ENCODE measurements at regions not wholly inside any gene's neighbourhood (a gene's known extent, or its start where the extent isn't known, plus 50 kb on each side); places are given as distances from the start of the nearest gene placed in this dataset.

DNA sequence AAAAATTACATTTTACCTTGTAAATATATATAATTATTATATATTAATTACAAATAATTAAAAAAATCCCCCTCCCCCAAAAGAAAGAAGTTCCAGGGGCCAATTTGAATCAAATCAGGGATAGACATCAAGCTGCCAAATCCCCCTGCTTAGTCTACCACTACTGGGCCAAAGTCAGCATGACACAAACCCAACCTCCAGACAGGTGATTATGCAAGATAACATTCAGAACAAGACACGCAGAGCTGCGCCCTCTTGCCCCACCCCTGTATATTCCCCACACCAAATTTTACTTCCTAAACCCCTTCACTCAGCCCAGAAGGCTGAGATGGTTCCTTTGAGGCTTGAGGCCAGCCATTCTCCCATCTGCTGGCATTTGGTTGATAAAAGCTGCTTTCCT is 2059.1 kb upstream of the CDH6 start:
- TF ChIP-seq, protein P1, sequence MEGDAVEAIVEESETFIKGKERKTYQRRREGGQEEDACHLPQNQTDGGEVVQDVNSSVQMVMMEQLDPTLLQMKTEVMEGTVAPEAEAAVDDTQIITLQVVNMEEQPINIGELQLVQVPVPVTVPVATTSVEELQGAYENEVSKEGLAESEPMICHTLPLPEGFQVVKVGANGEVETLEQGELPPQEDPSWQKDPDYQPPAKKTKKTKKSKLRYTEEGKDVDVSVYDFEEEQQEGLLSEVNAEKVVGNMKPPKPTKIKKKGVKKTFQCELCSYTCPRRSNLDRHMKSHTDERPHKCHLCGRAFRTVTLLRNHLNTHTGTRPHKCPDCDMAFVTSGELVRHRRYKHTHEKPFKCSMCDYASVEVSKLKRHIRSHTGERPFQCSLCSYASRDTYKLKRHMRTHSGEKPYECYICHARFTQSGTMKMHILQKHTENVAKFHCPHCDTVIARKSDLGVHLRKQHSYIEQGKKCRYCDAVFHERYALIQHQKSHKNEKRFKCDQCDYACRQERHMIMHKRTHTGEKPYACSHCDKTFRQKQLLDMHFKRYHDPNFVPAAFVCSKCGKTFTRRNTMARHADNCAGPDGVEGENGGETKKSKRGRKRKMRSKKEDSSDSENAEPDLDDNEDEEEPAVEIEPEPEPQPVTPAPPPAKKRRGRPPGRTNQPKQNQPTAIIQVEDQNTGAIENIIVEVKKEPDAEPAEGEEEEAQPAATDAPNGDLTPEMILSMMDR (conservative IDR thresholded peaks at IDR 0.05 in 1 of 2, IDR thresholded peaks at IDR 0.05 in 1 of 2; ENCODE audit: low read depth in 1 of 2, low read length in 2 of 2): no peak
- TF ChIP-seq EZH2 (IDR thresholded peaks at IDR 0.05; ENCODE audit: low read length, missing control alignments): no peak

All from fibroblast of lung (primary cell).